Psoas muscle (tissue), 7 donors: ENCODE measurements at regions not wholly inside any gene's neighbourhood (a gene's known extent, or its start where the extent isn't known, plus 50 kb on each side); places are given as distances from the start of the nearest gene placed in this dataset.

Experiments used
- ATAC-seq, 4 donors: fragments of 200-7000 bp; cut with Tn5 transposase; one replicate each; pipeline ENCODE4 v1.9.1; 2020; ENCODE audit warnings: moderate library complexity in 3 of 4, mild to moderate bottlenecking in 2 of 4
- DNase-seq, 2 donors: peaks; one replicate each; pipeline ENCODE4 v3.0.0-alpha.2; 2020
- H3K27ac ChIP-seq: fragments of 200-600 bp; one replicate; pipeline ENCODE4 v1.8.0; 2022
- H3K27me3 ChIP-seq, 3 donors: fragments of 200-600 bp in 1 of 3; one replicate each; pipeline versions ENCODE4 v1.6.1 to v1.8.0; 2013 to 2022; ENCODE audit warnings: low read length in 2 of 3, mild to moderate bottlenecking in 2 of 3, moderate library complexity in 1 of 3; ENCODE audit not compliant: insufficient read depth in 3 of 3
- H3K36me3 ChIP-seq, 2 donors: fragments of 200-600 bp in 1 of 2; one replicate each; pipeline versions ENCODE4 v1.6.1 to v1.8.0; 2013 to 2022; ENCODE audit warnings: low read depth in 1 of 2, mild to moderate bottlenecking in 1 of 2, moderate library complexity in 1 of 2; ENCODE audit not compliant: insufficient read depth in 1 of 2
- H3K4me1 ChIP-seq: fragments of 200-600 bp; one replicate; pipeline ENCODE4 v1.8.0; 2022
- H3K4me3 ChIP-seq: fragments of 200-600 bp; one replicate; pipeline ENCODE4 v1.8.0; 2022; ENCODE audit warnings: mild to moderate bottlenecking
- H3K9me3 ChIP-seq: fragments of 200-600 bp; one replicate; pipeline ENCODE4 v1.8.0; 2022
- CTCF ChIP-seq: fragments of 200-600 bp; IDR thresholded peaks from one replicate; pipeline ENCODE4 v1.8.0; 2022; ENCODE audit warnings: antibody characterized with exemption
- WGBS, 3 donors: extraction: QIAGEN DNeasy Blood & Tissue Kit; methylation state at CpG; one replicate each; pipeline versions ENCODE4 v1.1.6 to v1.1.7; 2013; 5-methylcytosine and 5-hydroxymethylcytosine counted together
- intact Hi-C, 2 donors: fragments of 100-400 bp; cut with DNase I; formaldehyde crosslinking; loops; one replicate each; pipeline versions ENCODE4 v1.11.0 to v1.14.2; 2022
- donor health status: healthy with polysubstance abuse.
- donor health status: DM: no; HTN: no; CAD: no; lungs with moderate emphysema.
- donor health status: Bipolar disorder and iron deficiency.
- donor health status: healthy.
- donor health status: DM: yes; HTN: yes; CAD: no.
- donor health status: DM: no; HTN: no; CAD: no.
- donor health status: DM: yes; HTN: yes; CAD: no.

DNA sequence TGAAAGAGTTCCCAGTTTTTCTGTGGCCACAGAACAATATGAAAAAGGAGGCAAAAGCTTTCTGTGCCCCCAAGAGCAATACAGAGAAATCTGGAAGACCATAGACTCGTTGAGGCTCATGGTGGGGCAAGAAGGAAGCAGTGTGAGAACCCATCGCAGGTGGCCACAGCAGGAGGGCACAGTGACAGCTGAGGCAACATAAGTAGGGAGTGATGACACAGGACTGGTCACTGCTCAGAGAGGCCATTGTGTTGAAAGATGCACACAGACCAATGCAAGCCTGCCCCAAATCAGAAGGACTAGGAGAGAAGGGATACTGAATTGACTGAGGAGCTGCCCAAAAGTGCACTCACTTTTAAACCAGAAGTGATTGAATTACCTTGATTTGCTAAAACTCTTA, 483.6 kb downstream of the EPHA4 start:
- Histone ChIP-seq H3K27ac (no peak overlapping the region), H3K27me3 (no peaks in the 10 kb centered on the region), H3K36me3 (no peaks in the 10 kb centered on the region), H3K4me3 (no peak overlapping the region), H3K9me3 (no peaks in the 10 kb centered on the region), H3K4me1 (no peaks in the 10 kb centered on the region)
- DNase-seq = no peak
- TF ChIP-seq CTCF = no peak
- ATAC-seq = no peak
- intact Hi-C loops = no loop called here
- WGBS, 3 donors = 40 to 58% (median 48%) methylated on average over 2 of the region's 2 CpGs

GRCh38 chr2:221095356-221095755, 476.7 kb downstream of the EPHA4 start:
- Histone ChIP-seq H3K4me1 (no peaks in the 10 kb centered on the region), H3K27me3 (no peaks in the 10 kb centered on the region), H3K9me3 (no peaks in the 10 kb centered on the region), H3K36me3 (no peaks in the 10 kb centered on the region), H3K27ac (no peak overlapping the region), H3K4me3 (no peak overlapping the region)
- ATAC-seq (no peak), DNase-seq (no peak)
- intact Hi-C loops = no loop called here
- TF ChIP-seq CTCF = no peak
- 27 to 47% (median 29%) methylated on average over 1 of the region's 1 CpG for WGBS, 3 donors

- H3K9me3 ChIP-seq = no peaks in the 10 kb centered on the region
- TF ChIP-seq CTCF = no peak
- H3K4me3 ChIP-seq = no peak overlapping the region
- no peaks in the 10 kb centered on the region for H3K27me3 ChIP-seq
- ATAC-seq = no peak
- intact Hi-C loops = no loop called here
- no peaks in the 10 kb centered on the region for H3K4me1 ChIP-seq
- WGBS, 3 donors = 46 to 64% (median 50%) methylated on average over 10 of the region's 10 CpGs
- DNase-seq = no peak
- H3K27ac ChIP-seq = no peak overlapping the region
- no peaks in the 10 kb centered on the region for H3K36me3 ChIP-seq
These were observed 475.2 kb downstream of the EPHA4 start for GRCh38 chr2:221096706-221097567.

GRCh38 chr2:221097568-221097915, 474.6 kb downstream of the EPHA4 start:
- no peak overlapping the region for H3K27ac ChIP-seq
- DNase-seq (no peak), ATAC-seq (no peak)
- no peaks in the 10 kb centered on the region for H3K36me3 ChIP-seq
- no peaks in the 10 kb centered on the region for H3K9me3 ChIP-seq
- H3K4me3 ChIP-seq = no peak overlapping the region
- intact Hi-C loops = no loop called here
- no peaks in the 10 kb centered on the region for H3K4me1 ChIP-seq
- no peaks in the 10 kb centered on the region for H3K27me3 ChIP-seq
- WGBS, 3 donors = 34 to 39% (median 39%) methylated on average over 1 of the region's 1 CpG
- no peak for TF ChIP-seq CTCF

DNA sequence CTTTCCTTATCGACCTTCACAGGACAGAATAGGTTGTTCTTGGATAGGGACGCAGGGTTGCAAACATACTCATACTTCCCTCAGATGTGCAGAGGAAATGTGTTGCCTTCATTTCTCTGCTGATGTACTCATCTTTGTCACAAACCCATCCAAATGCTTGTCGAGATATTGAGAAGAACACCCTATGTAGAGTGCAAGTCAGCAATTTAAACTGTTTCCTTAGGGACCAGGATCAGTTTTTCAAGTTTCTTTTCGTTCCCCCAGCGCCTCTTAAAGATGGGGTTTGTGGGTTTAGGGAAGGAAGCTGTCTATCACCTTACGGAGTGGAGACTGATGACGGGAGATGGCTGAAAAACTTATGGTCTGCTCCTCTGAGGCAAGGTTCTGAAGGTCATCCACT, 474.2 kb downstream of the EPHA4 start:
- no peak for TF ChIP-seq CTCF
- H3K27me3 ChIP-seq = no peaks in the 10 kb centered on the region
- ATAC-seq (no peak), DNase-seq (no peak)
- H3K36me3 ChIP-seq = no peaks in the 10 kb centered on the region
- no peaks in the 10 kb centered on the region for H3K9me3 ChIP-seq
- no peak overlapping the region for H3K27ac ChIP-seq
- no peak overlapping the region for H3K4me3 ChIP-seq
- H3K4me1 ChIP-seq = no peaks in the 10 kb centered on the region
- 87 to 94% (median 91%) methylated on average over 7 of the region's 7 CpGs for WGBS, 3 donors
- intact Hi-C loops = no loop called here
